HepG2 (cell line): ENCODE measurements at regions not wholly inside any gene's neighbourhood (a gene's known extent, or its start where the extent isn't known, plus 50 kb on each side); places are given as distances from the start of the nearest gene placed in this dataset.

ENCODE experiments used
- HNRNPK ChIP-seq: fragments of 200-400 bp; formaldehyde crosslinking; IDR thresholded peaks from 2 replicates; pipeline ENCODE4 v1.6.1; 2018; ENCODE audit warnings: low read length, low read depth, moderate library complexity, mild to moderate bottlenecking; ENCODE audit not compliant: poor library complexity, severe bottlenecking
- SNAPC5 ChIP-seq: sonication (generic); formaldehyde crosslinking; IDR thresholded peaks from 2 replicates; pipeline ENCODE4 v1.8.1; 2023; ENCODE audit warnings: mild to moderate bottlenecking, missing genetic modification reagents, borderline replicate concordance
- TF ChIP-seq, protein P1 (sequence below): sonication (generic); formaldehyde crosslinking; IDR thresholded peaks from 2 replicates; pipeline ENCODE4 v1.5.0; 2020; ENCODE audit warnings: missing genetic modification reagents

DNA sequence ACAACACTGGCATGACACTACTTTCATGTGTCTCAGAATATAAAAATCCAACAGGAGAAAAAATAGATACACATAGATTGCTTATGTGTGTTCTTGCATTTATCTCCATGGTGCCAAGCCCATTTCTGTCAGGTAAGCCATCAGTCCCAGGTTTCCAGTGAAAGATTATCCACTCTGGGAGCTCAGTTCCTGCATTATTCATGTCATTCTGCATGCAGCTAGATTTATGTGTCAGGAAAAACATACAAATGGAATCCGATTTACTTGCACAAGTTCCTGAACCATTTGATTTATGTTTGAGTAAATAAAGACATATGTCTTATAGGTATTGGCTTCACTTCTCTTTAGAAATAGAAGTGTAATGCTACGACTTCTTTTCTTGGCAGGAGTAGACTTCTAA lies 569.7 kb downstream of the KCNJ2 start:
- TF ChIP-seq, protein P1, sequence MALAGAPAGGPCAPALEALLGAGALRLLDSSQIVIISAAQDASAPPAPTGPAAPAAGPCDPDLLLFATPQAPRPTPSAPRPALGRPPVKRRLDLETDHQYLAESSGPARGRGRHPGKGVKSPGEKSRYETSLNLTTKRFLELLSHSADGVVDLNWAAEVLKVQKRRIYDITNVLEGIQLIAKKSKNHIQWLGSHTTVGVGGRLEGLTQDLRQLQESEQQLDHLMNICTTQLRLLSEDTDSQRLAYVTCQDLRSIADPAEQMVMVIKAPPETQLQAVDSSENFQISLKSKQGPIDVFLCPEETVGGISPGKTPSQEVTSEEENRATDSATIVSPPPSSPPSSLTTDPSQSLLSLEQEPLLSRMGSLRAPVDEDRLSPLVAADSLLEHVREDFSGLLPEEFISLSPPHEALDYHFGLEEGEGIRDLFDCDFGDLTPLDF (CRISPR knock-in tag): no peak
- TF ChIP-seq SNAPC5 (no peak), HNRNPK (no peak)
